GM21360 (cell line): ENCODE measurements at regions not wholly inside any gene's neighbourhood (a gene's known extent, or its start where the extent isn't known, plus 50 kb on each side); places are given as distances from the start of the nearest gene placed in this dataset.

Experiments
- ATAC-seq: cut with Tn5 transposase; IDR thresholded peaks from one replicate; pipeline ENCODE4 v1.9.1; 2021; ENCODE audit warnings: mild to moderate bottlenecking, moderate library complexity; ENCODE audit not compliant: unreplicated experiment

GRCh38 chr11:15532432-15532831, 417.7 kb downstream of the INSC start:
- no peak for ATAC-seq

- no peak for ATAC-seq
These were observed 419.5 kb downstream of the INSC start for GRCh38 chr11:15534266-15534665.

GRCh38 chr11:15535414-15535813, 420.7 kb downstream of the INSC start:
- no peak for ATAC-seq

GRCh38 chr11:15536438-15536837, 421.7 kb downstream of the INSC start:
- no peak for ATAC-seq

GRCh38 chr11:15539645-15540044, 424.9 kb downstream of the INSC start:
- no peak for ATAC-seq

- no peak for ATAC-seq
These were observed 426.4 kb downstream of the INSC start for GRCh38 chr11:15541079-15541478.

GRCh38 chr11:15544353-15544752, 429.6 kb downstream of the INSC start:
- ATAC-seq = no peak

GRCh38 chr11:15547685-15548084, 433.0 kb downstream of the INSC start:
- no peak for ATAC-seq

- no peak for ATAC-seq
These were observed 437.5 kb downstream of the INSC start for GRCh38 chr11:15551901-15552851.

- no peak for ATAC-seq
These were observed 440.4 kb downstream of the INSC start for GRCh38 chr11:15555161-15555560.

- no peak for ATAC-seq
These were observed 442.9 kb downstream of the INSC start for GRCh38 chr11:15557457-15558230.

GRCh38 chr11:15558513-15559181, 443.9 kb downstream of the INSC start:
- ATAC-seq = no peak

- no peak for ATAC-seq
These were observed 446.2 kb downstream of the INSC start for GRCh38 chr11:15560689-15561467.

- no peak for ATAC-seq
These were observed 447.5 kb downstream of the INSC start for GRCh38 chr11:15562230-15562629.

GRCh38 chr11:15563054-15563453, 448.3 kb downstream of the INSC start:
- no peak for ATAC-seq

- ATAC-seq = no peak
These were observed 451.2 kb downstream of the INSC start for GRCh38 chr11:15565880-15566279.

- ATAC-seq = no peak
These were observed 453.7 kb downstream of the INSC start for GRCh38 chr11:15568440-15568839.

- ATAC-seq = no peak
These were observed 454.7 kb downstream of the INSC start for GRCh38 chr11:15569305-15570025.

- no peak for ATAC-seq
These were observed 460.7 kb downstream of the INSC start for GRCh38 chr11:15575409-15575808.

GRCh38 chr11:15576769-15577168, 462.0 kb downstream of the INSC start:
- no peak for ATAC-seq
